Bronchial epithelial cell (primary cell): ENCODE measurements at regions not wholly inside any gene's neighbourhood (a gene's known extent, or its start where the extent isn't known, plus 50 kb on each side); places are given as distances from the start of the nearest gene placed in this dataset.

Source experiments
- DNase-seq: peaks from one replicate; pipeline ENCODE4 v3.0.0-alpha.2; 2010; ENCODE audit warnings: low read depth
- FAIRE-seq: peaks from 2 replicates; lab custom pipeline; 2011; peaks lifted over from hg19 to GRCh38; lab: Jason Lieb, UNC
- H3K27me3 ChIP-seq: 2 replicates; pipeline ENCODE4 v1.5.1; 2011; ENCODE audit warnings: low read length; ENCODE audit not compliant: control insufficient read depth, insufficient read depth
- H3K36me3 ChIP-seq: 2 replicates; pipeline ENCODE4 v1.5.1; 2011; ENCODE audit warnings: low read length; ENCODE audit not compliant: control insufficient read depth, insufficient read depth
- H3K4me3 ChIP-seq: 2 replicates; pipeline ENCODE4 v1.5.1; 2011; ENCODE audit warnings: mild to moderate bottlenecking, low read depth, low read length, control low read depth
- CTCF ChIP-seq: IDR thresholded peaks from 2 replicates; pipeline ENCODE4 v1.5.1; 2011; ENCODE audit warnings: mild to moderate bottlenecking, moderate library complexity, low read length, control low read depth, inconsistent platforms; ENCODE audit not compliant: insufficient read depth, severe bottlenecking

- Histone ChIP-seq H3K27me3 (no peaks in the 10 kb centered on the region), H3K4me3 (no peak overlapping the region), H3K36me3 (no peaks in the 10 kb centered on the region)
- no peak for TF ChIP-seq CTCF
- DNase-seq (peak; percentile 72), FAIRE-seq (no peak)
Observed at GRCh38 chr2:51846796-51847195, 814.9 kb upstream of the NRXN1 start.

GRCh38 chr2:51846018-51846417 is 814.1 kb upstream of the NRXN1 start:
- no peak overlapping the region for H3K4me3 ChIP-seq
- H3K27me3 ChIP-seq, result no peaks in the 10 kb centered on the region
- TF ChIP-seq CTCF, result no peak
- FAIRE-seq, result no peak
- H3K36me3 ChIP-seq, result no peaks in the 10 kb centered on the region
- no peak for DNase-seq

GRCh38 chr2:51844596-51844995 is 812.7 kb upstream of the NRXN1 start:
- Histone ChIP-seq H3K27me3 (no peaks in the 10 kb centered on the region), H3K4me3 (no peak overlapping the region), H3K36me3 (no peaks in the 10 kb centered on the region)
- FAIRE-seq, result no peak
- DNase-seq, result no peak
- TF ChIP-seq CTCF, result no peak

GRCh38 chr2:51829477-51829876 is 797.5 kb upstream of the NRXN1 start:
- Histone ChIP-seq H3K36me3 (no peaks in the 10 kb centered on the region), H3K4me3 (no peak overlapping the region), H3K27me3 (no peaks in the 10 kb centered on the region)
- TF ChIP-seq CTCF, result no peak
- DNase-seq (no peak), FAIRE-seq (no peak)

- Histone ChIP-seq H3K36me3 (no peaks in the 10 kb centered on the region), H3K27me3 (no peaks in the 10 kb centered on the region), H3K4me3 (no peak overlapping the region)
- DNase-seq (no peak), FAIRE-seq (no peak)
- TF ChIP-seq CTCF, result no peak
Observed at GRCh38 chr2:51825823-51826222, 793.9 kb upstream of the NRXN1 start.

GRCh38 chr2:51813247-51813646 is 781.3 kb upstream of the NRXN1 start:
- no peak for FAIRE-seq
- DNase-seq, result peak; percentile 90
- no peaks in the 10 kb centered on the region for H3K36me3 ChIP-seq
- no peaks in the 10 kb centered on the region for H3K27me3 ChIP-seq
- no peak for TF ChIP-seq CTCF
- no peak overlapping the region for H3K4me3 ChIP-seq
